ENCODE measurements at regions not wholly inside any gene's neighbourhood (a gene's known extent, or its start where the extent isn't known, plus 50 kb on each side); places are given as distances from the start of the nearest gene placed in this dataset.

DNA sequence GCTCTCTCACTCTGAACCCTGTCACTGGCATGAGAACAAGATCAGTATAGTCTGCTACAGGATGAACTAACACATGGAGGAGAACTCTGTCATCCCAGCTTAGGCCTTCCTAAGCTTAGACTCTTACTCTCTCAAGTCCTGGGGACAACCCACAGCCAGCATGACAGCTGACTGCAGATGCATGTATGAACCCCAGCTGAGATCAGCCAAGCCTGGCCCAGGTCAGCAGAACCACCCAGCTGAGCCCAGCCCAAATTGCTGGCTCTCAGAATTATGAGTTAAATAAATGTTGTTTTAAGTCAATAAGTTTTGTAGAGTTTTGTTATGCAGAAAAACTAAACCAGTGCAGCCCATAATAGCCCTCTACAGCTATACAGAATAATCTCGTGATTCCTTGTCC, 287.3 kb downstream of the TNS1 start:
- TF ChIP-seq, protein P1, sequence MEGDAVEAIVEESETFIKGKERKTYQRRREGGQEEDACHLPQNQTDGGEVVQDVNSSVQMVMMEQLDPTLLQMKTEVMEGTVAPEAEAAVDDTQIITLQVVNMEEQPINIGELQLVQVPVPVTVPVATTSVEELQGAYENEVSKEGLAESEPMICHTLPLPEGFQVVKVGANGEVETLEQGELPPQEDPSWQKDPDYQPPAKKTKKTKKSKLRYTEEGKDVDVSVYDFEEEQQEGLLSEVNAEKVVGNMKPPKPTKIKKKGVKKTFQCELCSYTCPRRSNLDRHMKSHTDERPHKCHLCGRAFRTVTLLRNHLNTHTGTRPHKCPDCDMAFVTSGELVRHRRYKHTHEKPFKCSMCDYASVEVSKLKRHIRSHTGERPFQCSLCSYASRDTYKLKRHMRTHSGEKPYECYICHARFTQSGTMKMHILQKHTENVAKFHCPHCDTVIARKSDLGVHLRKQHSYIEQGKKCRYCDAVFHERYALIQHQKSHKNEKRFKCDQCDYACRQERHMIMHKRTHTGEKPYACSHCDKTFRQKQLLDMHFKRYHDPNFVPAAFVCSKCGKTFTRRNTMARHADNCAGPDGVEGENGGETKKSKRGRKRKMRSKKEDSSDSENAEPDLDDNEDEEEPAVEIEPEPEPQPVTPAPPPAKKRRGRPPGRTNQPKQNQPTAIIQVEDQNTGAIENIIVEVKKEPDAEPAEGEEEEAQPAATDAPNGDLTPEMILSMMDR (IDR thresholded peaks at IDR 0.05) = no peak
- no peak for TF ChIP-seq POLR2A (IDR thresholded peaks at IDR 0.05)
